GM13977 (cell line): ENCODE measurements at regions not wholly inside any gene's neighbourhood (a gene's known extent, or its start where the extent isn't known, plus 50 kb on each side); places are given as distances from the start of the nearest gene placed in this dataset.
A peak's percentile ranks its signal among the peaks of the same experiment; 100 is the strongest.

Source experiments
- DNase-seq: peaks from one replicate; pipeline ENCODE4 v3.0.0; 2012; ENCODE audit warnings: low spot score
- CTCF ChIP-seq: IDR thresholded peaks from 2 replicates; pipeline ENCODE4 v1.5.1; 2012; ENCODE audit warnings: mild to moderate bottlenecking, control low read depth; ENCODE audit not compliant: insufficient read depth; ENCODE audit errors: extremely low read depth, missing control alignments
- in situ Hi-C: fragments of 300-500 bp; cut with MboI; formaldehyde crosslinking; loops from one replicate; pipeline ENCODE4 v1.12.0; 2022; ENCODE audit warnings: low sequenced_read_pairs, low pct_unique_long_range_greater_than_20kb, mixed read lengths, inconsistent platforms; ENCODE audit not compliant: unreplicated experiment

- no peak for TF ChIP-seq CTCF
- DNase-seq, result no peak
- in situ Hi-C loops, result loop anchor here (25.0 kb wide), 1 partner anchor 1208 kb away; no protein-coding TSS in a partner anchor
These were observed 501.3 kb downstream of the OMA1 start for GRCh38 chr1:58045094-58045705.

- in situ Hi-C loops, result loop anchor here (25.0 kb wide), 1 partner anchor 1204 kb away; no protein-coding TSS in a partner anchor
- TF ChIP-seq CTCF, result no peak
- no peak for DNase-seq
These were observed 504.9 kb downstream of the OMA1 start for GRCh38 chr1:58041621-58042020.

- DNase-seq, result no peak
- TF ChIP-seq CTCF, result no peak
- in situ Hi-C loops, result loop anchor here (25.0 kb wide), 1 partner anchor 1201 kb away; no protein-coding TSS in a partner anchor
These were observed 508.0 kb downstream of the OMA1 start for GRCh38 chr1:58038574-58038973.

- DNase-seq, result no peak
- peak; percentile 15 for TF ChIP-seq CTCF
- in situ Hi-C loops, result loop anchor here (25.0 kb wide), 1 partner anchor 1198 kb away; no protein-coding TSS in a partner anchor
These were observed 511.0 kb downstream of the OMA1 start for GRCh38 chr1:58035523-58035922.

- TF ChIP-seq CTCF, result no peak
- no peak for DNase-seq
- in situ Hi-C loops, result loop anchor here (25.0 kb wide), 1 partner anchor 1196 kb away; no protein-coding TSS in a partner anchor
These were observed 513.2 kb downstream of the OMA1 start for GRCh38 chr1:58033311-58033710.

GRCh38 chr1:58032611-58033073 is 513.9 kb downstream of the OMA1 start:
- in situ Hi-C loops, result loop anchor here (25.0 kb wide), 1 partner anchor 1195 kb away; no protein-coding TSS in a partner anchor
- TF ChIP-seq CTCF, result no peak
- no peak for DNase-seq
